ENCODE measurements at regions not wholly inside any gene's neighbourhood (a gene's known extent, or its start where the extent isn't known, plus 50 kb on each side); places are given as distances from the start of the nearest gene placed in this dataset.

DNA sequence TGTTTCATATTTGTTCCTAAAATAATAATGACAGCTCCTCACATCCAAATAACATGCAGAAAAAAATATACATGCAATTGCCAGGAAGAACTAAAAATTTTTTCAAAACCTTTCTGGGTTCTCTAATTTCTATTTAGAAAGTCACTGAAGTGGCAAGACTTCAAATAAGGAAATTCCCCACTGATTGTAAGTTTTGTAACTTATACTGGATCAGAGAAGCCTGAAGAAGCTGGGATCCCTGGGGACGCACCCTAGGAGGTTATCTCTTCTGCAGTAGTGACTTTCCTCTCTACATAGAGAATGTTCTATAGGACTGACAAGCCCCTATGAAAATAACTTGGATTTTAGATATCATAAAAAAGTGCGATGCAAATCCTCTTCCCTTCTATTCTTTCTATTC, 182.6 kb downstream of the MRPL39 start:
- Histone ChIP-seq H3K79me2 (ENCODE audit: control insufficient read depth, insufficient read depth, low read length) (no peaks in the 10 kb centered on the region), H3K4me1 (ENCODE audit: control insufficient read depth, extremely low read depth, insufficient read depth, low read length) (no peaks in the 10 kb centered on the region), H3K36me3 (ENCODE audit: control insufficient read depth in 2 of 2, extremely low read depth in 1 of 2, insufficient read depth in 2 of 2, low read length in 2 of 2) (no peaks in the 10 kb centered on the region), H3K9me3 (ENCODE audit: control insufficient read depth, low read depth, low read length) (no peaks in the 10 kb centered on the region), H3K27ac (ENCODE audit: control insufficient read depth, insufficient read depth, low read length) (no peak overlapping the region), H3K9me1 (ENCODE audit: control insufficient read depth, extremely low read depth, insufficient read depth, low read length) (no peaks in the 10 kb centered on the region), H3K4me3 (ENCODE audit: control insufficient read depth in 2 of 3, extremely low read depth in 1 of 3, insufficient read depth in 2 of 3, low read depth in 1 of 3, low read length in 3 of 3) (no peak overlapping the region), H2AFZ (ENCODE audit: control insufficient read depth, low read length) (no peak overlapping the region), H3K27me3 (ENCODE audit: control insufficient read depth, extremely low read depth, insufficient read depth, low read length) (no peaks in the 10 kb centered on the region), H3K4me2 (ENCODE audit: control insufficient read depth, extremely low read depth, insufficient read depth, low read depth, low read length) (no peak overlapping the region), H3K9ac (ENCODE audit: control insufficient read depth, extremely low read depth, insufficient read depth, low read length) (no peak overlapping the region), H4K20me1 (ENCODE audit: control insufficient read depth, extremely low read depth, insufficient read depth, low read length) (no peaks in the 10 kb centered on the region)
- no peak for FAIRE-seq
- TF ChIP-seq, protein P1, sequence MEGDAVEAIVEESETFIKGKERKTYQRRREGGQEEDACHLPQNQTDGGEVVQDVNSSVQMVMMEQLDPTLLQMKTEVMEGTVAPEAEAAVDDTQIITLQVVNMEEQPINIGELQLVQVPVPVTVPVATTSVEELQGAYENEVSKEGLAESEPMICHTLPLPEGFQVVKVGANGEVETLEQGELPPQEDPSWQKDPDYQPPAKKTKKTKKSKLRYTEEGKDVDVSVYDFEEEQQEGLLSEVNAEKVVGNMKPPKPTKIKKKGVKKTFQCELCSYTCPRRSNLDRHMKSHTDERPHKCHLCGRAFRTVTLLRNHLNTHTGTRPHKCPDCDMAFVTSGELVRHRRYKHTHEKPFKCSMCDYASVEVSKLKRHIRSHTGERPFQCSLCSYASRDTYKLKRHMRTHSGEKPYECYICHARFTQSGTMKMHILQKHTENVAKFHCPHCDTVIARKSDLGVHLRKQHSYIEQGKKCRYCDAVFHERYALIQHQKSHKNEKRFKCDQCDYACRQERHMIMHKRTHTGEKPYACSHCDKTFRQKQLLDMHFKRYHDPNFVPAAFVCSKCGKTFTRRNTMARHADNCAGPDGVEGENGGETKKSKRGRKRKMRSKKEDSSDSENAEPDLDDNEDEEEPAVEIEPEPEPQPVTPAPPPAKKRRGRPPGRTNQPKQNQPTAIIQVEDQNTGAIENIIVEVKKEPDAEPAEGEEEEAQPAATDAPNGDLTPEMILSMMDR (optimal IDR thresholded peaks at IDR 0.05 in 1 of 3, IDR thresholded peaks at IDR 0.05 in 1 of 3, conservative IDR thresholded peaks at IDR 0.05 in 1 of 3; ENCODE audit: extremely low read depth in 1 of 3, insufficient read depth in 2 of 3, low read length in 3 of 3): no peak
- no peak for TF ChIP-seq EZH2 (IDR thresholded peaks at IDR 0.05; ENCODE audit: low read length)
- dilution Hi-C loops (cut with MboI; ENCODE audit: extremely low pct_ligation_motif_present, low sequenced_read_pairs): no loop called here
- no peak for DNase-seq (ENCODE audit: low read depth, low spot score)

DNA sequence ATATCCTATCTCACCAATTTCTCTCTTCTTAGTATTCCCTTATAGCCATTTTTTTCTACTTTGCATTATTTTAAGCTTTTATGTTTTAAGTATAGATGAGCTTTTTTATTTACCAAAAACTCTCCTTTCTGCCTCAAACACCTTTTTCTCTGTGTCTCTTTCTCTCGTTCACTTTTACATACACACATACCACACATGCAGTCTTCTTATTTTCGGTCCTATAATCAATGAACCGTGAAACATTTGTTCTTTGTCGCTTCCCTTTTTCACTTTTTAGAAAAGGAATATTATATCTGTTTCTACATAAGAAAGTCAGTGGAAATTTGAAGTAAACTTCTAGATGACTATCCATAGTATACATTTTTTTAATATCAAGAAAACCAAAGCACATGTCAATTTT, 183.2 kb downstream of the MRPL39 start:
- Histone ChIP-seq H3K4me2 (ENCODE audit: control insufficient read depth, extremely low read depth, insufficient read depth, low read depth, low read length) (no peak overlapping the region), H3K4me3 (ENCODE audit: control insufficient read depth in 2 of 3, extremely low read depth in 1 of 3, insufficient read depth in 2 of 3, low read depth in 1 of 3, low read length in 3 of 3) (no peak overlapping the region), H2AFZ (ENCODE audit: control insufficient read depth, low read length) (no peak overlapping the region), H3K36me3 (ENCODE audit: control insufficient read depth in 2 of 2, extremely low read depth in 1 of 2, insufficient read depth in 2 of 2, low read length in 2 of 2) (no peaks in the 10 kb centered on the region), H3K79me2 (ENCODE audit: control insufficient read depth, insufficient read depth, low read length) (no peaks in the 10 kb centered on the region), H3K9me1 (ENCODE audit: control insufficient read depth, extremely low read depth, insufficient read depth, low read length) (no peaks in the 10 kb centered on the region), H3K9ac (ENCODE audit: control insufficient read depth, extremely low read depth, insufficient read depth, low read length) (no peak overlapping the region), H3K27me3 (ENCODE audit: control insufficient read depth, extremely low read depth, insufficient read depth, low read length) (no peaks in the 10 kb centered on the region), H3K27ac (ENCODE audit: control insufficient read depth, insufficient read depth, low read length) (no peak overlapping the region), H4K20me1 (ENCODE audit: control insufficient read depth, extremely low read depth, insufficient read depth, low read length) (no peaks in the 10 kb centered on the region), H3K9me3 (ENCODE audit: control insufficient read depth, low read depth, low read length) (no peaks in the 10 kb centered on the region), H3K4me1 (ENCODE audit: control insufficient read depth, extremely low read depth, insufficient read depth, low read length) (no peaks in the 10 kb centered on the region)
- FAIRE-seq: no peak
- DNase-seq (ENCODE audit: low read depth, low spot score): no peak
- dilution Hi-C loops (cut with MboI; ENCODE audit: extremely low pct_ligation_motif_present, low sequenced_read_pairs): no loop called here
- TF ChIP-seq EZH2 (IDR thresholded peaks at IDR 0.05; ENCODE audit: low read length): no peak
- TF ChIP-seq, protein P1 (optimal IDR thresholded peaks at IDR 0.05 in 1 of 3, IDR thresholded peaks at IDR 0.05 in 1 of 3, conservative IDR thresholded peaks at IDR 0.05 in 1 of 3; ENCODE audit: extremely low read depth in 1 of 3, insufficient read depth in 2 of 3, low read length in 3 of 3): no peak

All from keratinocyte (primary cell).